Neural progenitor cell (in vitro differentiated cells): ENCODE measurements at regions not wholly inside any gene's neighbourhood (a gene's known extent, or its start where the extent isn't known, plus 50 kb on each side); places are given as distances from the start of the nearest gene placed in this dataset.

Experiments
- CTCF ChIP-seq: fragments of 200-600 bp; sonication (generic); IDR thresholded peaks from 2 replicates; pipeline ENCODE4 v1.5.1; 2017; ENCODE audit warnings: antibody characterized with exemption, mild to moderate bottlenecking
- EZH2 ChIP-seq: fragments of 200-600 bp; sonication (generic); IDR thresholded peaks from 2 replicates; pipeline ENCODE4 v1.6.1; 2017; ENCODE audit warnings: antibody characterized with exemption, mild to moderate bottlenecking, moderate library complexity
- EZH2phosphoT487 ChIP-seq: fragments of 200-600 bp; sonication (generic); IDR thresholded peaks from 2 replicates; pipeline ENCODE4 v1.6.1; 2017; ENCODE audit warnings: antibody characterized with exemption

- TF ChIP-seq EZH2 (no peak), CTCF (no peak), EZH2phosphoT487 (no peak)
These were observed 134.7 kb downstream of the HLX start for GRCh38 chr1:221013691-221014660.
